GM19438 (cell line): ENCODE measurements at regions not wholly inside any gene's neighbourhood (a gene's known extent, or its start where the extent isn't known, plus 50 kb on each side); places are given as distances from the start of the nearest gene placed in this dataset.
"Not testable (repeated sequence)": the region's sequence is repeated elsewhere in the genome, so short reads cannot be mapped to it uniquely, and the experiment has no call there.

Experiments
- ATAC-seq: cut with Tn5 transposase; IDR thresholded peaks from one replicate; pipeline ENCODE4 v1.9.1; 2021; ENCODE audit warnings: low read depth; ENCODE audit not compliant: unreplicated experiment

DNA sequence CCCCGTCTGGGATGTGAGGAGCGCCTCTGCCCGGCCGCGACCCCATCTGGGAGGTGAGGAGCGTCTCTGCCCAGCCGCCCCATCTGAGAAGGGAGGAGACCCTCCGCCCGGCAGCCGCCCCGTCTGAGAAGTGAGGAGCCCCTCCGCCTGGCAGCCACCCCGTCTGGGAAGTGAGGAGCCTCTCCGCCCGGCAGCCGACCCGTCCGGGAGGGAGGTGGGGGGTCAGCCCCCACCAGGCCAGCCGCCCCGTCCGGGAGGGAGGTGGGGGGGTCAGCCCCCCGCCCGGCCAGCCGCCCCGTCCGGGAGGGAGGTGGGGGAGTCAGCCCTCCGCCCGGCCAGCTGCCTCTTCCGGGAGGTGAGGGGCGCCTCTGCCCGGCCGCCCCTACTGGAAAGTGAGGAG lies 454.4 kb upstream of the CAMK1G start:
- ATAC-seq: not testable (repeated sequence)

DNA sequence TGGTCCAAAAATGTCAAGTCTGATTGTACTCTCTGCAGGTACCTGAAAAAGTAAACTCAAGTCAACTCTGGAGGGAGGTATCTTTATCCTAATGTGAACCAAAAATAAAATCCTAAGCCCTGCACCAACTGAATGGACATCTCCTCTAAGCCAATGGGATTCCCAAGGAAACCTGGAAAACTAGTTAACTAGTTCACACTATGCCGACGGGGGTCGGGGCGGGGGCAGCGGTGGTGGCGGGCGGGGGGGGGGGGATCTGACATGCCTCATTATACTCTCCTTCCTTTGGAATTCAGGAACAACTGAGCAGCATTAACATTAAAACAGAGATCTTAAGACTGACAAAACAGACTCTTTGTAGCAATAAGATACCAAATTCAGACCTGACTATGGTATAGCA lies 452.6 kb upstream of the CAMK1G start:
- no peak for ATAC-seq

DNA sequence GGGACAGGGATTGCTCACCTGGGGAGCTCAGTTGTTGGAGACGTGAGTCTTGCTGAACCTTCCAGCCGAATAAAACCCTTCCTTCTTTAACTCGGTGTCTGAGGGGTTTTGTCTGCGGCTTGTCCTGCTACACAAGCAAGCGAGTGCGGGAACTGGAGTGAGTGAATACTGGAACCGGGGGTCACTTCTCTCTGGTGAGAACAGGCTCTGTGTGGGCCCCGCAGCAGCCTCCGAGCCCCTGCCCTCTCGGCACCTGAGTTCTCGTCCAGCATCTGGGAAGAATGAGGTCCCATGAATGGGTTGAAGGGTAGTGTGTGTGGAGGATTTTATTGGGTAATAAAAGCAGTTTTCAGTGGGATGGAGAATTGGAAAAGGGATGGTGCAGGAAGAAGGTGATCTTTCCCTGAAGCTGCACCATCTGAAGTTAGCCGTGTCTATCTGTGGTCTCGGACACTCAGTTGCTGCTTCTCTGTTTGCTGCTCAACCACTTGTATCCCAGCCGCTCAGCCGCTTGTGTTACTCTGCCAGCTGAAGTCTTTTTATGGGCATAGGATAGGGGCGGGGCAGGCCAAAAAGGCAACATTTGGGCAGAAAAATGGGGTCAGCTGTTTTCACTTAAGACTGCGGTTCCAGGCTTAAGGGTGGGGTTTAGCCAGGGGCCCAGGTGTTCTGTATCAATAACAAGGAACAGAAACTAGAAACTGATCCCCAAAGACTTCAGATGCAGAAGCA lies 450.6 kb upstream of the CAMK1G start:
- no peak for ATAC-seq

DNA sequence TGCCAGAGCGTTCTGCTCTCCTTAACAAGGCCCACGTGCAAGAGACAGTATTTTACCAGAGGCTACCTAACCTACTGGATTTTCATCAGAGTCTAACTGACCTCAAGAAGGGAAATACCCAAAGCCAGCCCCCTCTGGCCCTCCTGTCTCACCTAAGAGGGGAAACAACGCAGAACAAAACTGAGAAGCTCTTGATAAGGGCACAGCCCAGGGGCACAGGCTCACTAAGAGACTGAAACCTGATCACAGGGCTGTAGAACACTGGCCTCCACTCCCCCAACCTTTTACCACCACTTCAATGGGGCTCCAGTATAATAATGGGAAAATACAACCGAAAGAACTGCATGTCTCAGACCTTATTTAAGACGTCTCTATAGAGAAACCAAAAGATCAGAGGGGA lies 449.5 kb upstream of the CAMK1G start:
- no peak for ATAC-seq

DNA sequence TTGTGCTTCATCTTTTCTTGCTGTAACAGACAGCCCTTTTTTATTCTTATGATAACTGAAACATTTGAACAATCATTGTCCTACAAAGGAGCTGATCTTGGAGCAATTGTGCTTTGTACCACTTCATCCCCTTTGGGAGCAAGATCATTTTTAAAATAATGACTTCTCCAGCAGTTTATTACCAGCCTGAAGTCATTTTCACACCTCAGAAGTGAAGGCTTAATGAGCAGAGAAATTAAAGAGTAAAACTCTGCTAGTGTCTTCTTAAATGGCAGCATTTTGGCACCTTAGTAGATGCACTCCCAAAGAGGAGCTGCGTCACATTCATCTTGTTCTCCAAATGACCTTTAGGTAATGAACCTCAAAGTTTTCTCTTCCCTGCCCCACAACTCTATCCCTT lies 439.6 kb upstream of the CAMK1G start:
- no peak for ATAC-seq

DNA sequence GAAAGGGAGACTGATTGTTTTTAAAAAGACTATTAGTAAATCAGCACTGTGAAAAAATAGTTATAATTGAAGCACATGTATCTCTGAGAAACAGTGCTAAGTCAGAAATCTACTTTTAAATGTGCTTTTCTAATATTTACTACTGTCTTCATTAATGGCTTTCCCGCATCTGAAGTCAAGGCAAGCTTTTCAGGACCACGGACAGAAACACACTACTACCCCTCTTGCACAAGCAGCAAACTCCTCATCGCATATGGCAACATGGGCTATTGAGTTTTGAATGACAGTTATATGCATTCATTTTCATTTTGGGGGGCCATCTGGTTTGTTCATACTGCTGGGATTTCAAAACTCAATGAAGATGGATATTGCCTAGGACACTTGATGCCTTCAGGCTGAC lies 433.4 kb upstream of the CAMK1G start:
- no peak for ATAC-seq

DNA sequence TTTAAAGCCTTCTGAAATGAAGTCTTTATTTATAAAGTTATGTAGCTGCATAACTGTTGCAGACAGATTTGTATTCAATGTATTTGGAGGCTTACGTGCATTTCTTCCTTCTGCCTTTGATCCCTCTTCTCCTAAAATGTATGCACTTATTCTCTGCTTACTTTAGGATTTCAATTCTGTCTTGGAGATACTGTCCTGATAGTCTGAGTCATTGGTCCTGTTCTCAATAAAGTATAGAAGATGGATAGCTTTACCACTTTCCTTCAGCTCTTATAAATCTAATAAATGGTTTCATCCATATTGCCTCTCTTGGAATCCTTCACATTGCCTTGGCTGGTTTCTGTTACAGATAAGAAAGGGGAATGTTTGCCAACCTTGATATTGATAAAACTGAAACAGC lies 430.1 kb upstream of the CAMK1G start:
- no peak for ATAC-seq

DNA sequence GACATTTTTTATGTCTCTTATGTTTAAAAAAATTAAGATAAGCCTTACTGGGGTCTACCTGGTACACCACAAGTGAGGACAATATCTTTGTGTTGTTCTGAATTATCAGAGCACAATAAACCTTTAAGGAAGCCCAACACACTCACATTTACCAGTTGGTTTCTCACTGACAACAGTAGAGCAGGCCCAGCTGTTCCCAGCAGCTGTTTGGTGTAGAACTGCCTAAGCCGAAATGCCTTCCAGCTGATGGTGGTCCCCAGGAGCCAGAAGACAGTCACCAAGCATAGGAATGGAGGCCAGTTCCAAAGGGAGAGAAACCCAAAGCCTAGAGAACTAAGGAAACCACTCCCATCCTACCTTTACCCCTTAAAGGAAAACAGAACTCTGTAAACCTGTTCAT lies 428.6 kb upstream of the CAMK1G start:
- ATAC-seq: no peak

DNA sequence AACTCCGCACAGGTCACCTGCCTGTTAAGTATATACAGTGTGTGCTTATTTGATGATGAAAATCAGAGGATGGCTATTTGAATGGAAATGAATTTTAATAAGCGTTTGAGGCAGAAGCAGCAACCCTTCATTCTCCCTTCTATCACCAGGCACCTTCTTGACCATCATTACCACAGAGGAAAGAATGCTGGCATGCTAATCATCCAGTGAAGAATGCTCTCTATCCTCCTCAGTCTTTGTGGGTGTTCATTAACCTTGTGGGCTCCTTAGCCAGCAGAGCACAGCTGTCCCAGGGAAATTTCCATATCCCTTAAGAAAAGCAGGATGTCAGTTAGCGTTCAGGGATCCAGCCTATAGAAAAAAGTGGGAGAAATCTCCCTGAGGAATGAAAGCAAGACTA lies 428.0 kb upstream of the CAMK1G start:
- ATAC-seq: no peak

DNA sequence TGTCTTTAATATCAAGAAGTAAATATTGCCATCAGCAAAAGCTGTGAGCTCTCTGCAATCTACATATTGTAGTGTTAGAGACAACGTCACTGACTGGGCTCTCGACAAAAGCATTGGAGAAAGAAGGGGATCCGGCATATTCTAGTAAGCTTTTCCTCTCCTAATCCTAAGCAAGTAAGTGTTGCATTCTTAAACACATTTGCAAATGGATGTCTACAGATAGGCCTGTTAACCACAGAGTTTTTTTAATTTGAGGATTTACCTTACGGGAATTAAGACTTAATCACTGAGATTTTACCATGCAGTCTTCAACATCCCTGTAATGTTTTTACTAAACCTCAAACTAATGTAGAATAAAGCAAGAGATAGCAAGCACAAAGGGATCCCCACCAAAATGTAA lies 426.5 kb upstream of the CAMK1G start:
- no peak for ATAC-seq

DNA sequence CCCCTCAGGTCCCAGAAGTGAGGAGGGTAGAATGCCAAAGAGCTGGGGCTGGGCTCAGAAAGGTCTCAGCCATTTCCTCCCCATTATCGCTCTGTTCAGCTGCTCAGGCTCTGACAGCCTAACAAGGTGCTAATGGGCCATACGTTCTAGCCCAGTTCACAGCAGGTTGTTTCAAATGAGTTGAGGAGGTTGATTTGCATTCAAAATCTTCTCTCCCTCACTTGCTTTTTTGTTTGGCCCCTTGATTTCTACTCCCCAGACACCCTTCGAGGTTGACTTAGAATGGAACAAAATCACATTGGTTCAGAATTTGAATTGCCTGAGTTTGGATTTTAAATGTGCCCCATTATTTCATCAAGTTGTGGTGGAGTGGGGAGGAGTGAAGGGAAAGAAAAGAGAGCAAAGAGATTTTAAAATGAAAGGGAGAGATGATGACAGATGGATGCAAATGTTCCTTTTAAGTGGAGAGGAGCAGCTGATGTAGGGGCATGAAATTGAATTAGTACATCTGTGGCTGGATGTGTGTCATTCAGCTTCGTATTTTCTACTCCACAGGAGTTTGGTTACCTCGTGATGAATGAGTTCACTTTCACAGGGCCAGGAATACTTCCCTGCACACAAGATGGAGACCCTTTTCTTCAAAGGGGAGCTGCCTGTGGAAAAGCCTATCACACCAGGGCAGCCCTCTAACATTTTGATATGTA lies 425.8 kb upstream of the CAMK1G start:
- no peak for ATAC-seq

DNA sequence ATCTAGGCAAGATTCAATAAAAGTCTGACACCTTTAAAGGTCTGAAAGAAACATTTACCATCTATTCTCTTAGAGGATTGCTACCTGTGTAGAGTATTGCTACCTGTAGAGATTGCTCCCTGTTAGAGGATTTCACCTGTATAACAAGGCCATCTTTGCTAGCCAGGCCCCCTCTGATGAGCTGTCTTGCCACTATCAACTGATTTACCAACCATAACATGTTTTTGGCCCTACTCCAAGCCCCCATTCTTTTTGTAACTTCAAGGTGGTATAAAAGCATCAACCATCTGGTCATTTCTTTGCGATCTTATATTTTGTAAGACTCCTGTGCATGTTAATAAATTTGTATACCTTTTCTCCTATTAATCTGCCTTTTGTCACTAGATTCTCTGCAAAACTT lies 424.7 kb upstream of the CAMK1G start:
- ATAC-seq: no peak

DNA sequence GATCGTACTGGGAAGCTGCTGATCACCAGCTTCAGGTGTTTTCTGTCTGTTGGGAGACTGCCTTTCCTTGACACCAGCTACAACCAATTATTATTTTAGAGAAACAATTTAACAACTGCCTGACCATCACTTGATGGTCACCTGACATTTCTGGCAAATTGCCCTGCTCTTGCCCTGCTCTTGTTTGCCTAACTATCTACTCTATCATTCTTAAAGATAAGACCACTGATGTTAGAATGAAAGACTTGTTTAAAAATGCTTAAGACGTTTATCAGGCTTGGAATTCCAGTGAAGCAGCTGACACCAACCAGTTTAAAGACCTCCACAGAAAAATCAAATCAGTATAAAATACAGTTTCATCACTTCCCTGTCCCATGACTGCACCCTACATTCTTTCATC lies 423.3 kb upstream of the CAMK1G start:
- no peak for ATAC-seq

DNA sequence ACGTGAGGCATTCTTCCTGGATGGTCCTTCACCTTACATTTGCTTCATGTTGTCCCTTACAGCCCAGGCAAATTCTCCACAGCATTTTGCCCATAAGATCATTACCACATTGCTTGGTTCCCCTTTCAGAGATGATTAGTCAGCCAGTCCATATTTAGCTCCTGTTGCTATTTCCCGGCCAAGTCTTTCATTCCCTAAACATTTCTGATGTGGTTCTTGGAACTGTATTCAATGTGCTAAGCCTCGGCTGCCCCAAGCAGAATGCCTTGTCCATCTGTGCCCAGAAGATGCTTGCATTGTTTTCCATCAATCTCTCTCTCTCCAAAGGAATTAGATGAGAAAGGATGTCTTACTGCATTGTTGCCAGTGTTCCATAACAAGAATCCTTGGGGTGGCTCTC lies 420.9 kb upstream of the CAMK1G start:
- ATAC-seq: no peak

DNA sequence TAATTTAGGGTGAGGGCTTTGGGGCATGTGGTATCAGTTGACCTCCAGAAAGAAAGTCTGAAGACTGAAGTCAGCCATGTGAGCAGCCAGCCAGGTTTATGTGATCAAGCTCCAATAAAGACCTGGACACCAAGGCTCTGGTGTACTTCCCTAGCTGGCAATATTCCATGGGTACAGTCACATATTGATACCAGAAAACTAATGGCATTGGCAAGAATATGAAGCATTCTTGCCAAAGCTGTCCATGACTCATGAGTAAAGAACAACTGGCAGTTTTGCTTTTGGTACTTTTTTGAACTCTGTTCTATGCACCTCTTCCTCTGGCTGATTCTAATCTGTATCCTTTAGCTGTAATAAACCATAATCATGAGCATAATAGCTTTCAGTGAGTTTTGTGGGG lies 415.3 kb upstream of the CAMK1G start:
- no peak for ATAC-seq

DNA sequence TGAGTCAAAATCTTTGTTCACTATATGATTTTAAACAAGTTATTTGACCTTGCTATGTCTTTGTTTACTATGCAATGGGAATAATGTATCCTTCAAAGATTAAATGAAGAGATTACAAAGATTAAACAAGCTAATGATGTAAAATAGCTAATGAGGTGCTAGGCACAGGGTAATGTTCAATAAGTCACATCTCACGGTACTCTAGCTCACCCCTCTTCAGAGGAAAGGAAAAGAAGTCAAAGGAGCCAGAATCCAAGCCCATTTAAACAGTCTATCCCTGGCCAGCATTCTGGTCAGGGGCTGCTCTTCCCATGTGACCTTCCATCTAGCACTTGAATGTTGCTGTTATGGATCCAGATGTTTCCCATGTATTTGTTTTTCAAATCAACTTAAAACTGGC lies 412.4 kb upstream of the CAMK1G start:
- ATAC-seq: no peak

DNA sequence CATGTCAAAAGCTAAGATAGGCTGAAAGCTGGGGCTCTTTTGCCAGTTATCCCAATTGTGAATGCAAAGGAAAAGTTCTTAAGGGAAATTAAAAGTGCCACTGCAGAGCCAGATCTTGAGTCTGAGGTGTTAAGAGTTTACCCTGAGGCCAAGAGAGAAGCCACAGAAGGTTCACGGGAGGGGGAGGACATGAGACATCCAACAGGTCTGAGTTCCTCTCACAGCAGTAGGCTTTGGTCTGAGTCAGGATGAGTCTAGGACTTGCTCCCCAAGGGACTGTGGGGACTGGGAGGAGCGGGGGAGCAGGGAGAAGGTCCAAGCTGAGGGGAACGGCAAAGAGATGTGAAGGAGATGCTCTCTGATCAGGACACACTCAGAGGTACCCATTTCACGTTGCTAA lies 411.2 kb upstream of the CAMK1G start:
- no peak for ATAC-seq

DNA sequence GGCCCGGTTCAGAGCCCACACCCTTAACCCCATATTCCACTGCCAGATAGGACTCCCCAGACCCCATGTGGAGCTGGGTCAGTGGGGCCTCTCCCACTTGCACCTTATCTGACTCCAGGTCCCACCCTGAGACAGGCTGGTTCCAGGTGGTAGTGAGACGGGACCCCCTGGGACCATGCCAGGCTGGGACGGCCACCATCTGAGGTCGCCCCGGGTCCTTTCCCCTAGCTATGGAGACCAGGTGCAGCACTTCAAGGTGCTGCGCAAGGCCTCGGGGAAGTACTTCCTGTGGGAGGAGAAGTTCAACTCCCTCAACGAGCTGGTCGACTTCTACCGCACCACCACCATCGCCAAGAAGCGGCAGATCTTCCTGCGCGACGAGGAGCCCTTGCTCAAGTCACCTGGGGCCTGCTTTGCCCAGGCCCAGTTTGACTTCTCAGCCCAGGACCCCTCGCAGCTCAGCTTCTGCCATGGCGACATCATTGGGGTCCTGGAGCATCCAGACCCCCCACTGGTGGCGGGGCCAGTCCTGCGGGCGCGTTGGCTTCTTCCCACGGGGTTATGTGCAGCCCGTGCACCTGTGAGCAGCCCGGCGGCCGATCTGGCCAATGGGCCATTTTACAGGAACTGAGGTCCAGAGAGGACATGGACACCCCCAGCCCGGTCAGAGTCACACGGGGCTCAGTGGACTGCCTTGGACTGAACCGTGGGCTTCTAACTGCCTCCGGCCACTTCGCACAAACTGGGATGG lies 410.5 kb upstream of the CAMK1G start:
- not testable (repeated sequence) for ATAC-seq

DNA sequence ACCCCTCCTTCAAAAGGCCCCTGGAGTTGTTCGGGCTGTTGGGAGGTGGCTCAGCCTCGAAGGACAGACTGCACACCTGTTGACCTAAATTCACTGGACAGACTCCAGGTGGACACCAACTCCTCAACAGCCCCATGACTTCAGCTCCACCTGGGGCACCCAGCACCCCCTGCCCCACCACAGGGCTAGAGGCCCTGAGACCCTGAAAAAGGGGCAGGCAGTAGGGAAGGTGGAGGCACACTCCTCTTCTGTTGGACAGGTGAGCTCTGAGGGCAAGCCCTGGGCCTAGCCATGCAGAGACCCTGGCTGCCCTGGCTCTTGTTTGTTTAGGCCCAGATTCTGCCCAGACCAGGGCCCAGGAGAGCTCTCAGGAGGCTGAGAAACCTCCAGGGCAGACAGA lies 409.7 kb upstream of the CAMK1G start:
- not testable (repeated sequence) for ATAC-seq

DNA sequence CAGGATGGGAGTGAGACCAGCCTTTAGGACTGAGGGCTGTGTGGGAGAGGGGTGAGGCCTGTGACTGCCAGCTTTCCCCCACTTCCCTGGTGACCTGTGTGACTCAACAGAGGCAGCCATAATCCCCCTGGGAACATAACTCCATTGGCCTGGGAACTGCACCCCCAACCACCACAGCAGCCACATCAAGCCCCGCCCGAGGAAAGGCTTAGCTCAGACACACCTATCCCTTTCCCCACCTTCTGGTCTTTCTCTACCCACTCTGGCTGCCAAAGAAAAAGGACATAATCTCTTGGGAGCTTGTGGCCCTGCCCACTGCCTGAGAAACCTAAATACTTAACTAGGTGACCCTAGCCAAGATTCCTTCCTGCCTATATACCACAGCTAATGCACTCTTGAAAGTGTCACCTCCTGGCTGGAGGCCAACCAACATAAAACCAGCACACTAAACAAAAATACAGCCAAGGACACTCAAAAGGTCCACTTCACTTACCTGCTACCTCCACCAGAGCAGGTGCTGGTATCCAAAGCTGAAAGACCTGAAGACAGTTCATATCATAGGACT lies 406.6 kb upstream of the CAMK1G start:
- no peak for ATAC-seq

DNA sequence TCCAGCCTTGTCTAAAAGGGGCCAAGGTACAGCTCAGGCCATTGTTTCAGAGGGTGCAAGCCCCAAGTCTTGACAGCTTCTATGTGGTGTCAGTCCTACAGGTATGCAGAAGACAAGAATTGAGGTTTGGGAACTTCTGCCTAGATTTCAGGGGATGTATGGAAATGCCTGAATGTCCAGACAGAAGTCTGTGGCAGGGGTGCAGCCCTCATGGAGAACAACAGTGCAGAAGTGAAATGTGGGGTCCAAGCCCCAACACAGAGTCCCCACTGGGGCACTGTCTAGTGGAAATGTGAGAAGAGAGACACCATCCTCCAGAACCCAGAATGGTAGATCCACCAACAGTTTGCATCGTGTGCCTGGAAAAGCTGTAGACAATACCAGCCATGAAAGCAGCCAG lies 400.3 kb upstream of the CAMK1G start:
- ATAC-seq: no peak
